ENCODE measurements at regions not wholly inside any gene's neighbourhood (a gene's known extent, or its start where the extent isn't known, plus 50 kb on each side); places are given as distances from the start of the nearest gene placed in this dataset.

- TF ChIP-seq POLR2A (IDR thresholded peaks at IDR 0.05; ENCODE audit: low read length) (no peak), GATA1 (IDR thresholded peaks at IDR 0.05; ENCODE audit: low read depth, low read length) (no peak)
Measured at GRCh38 chr15:87394676-87395075, 861.9 kb downstream of the NTRK3 start.
